SK-N-SH treated with all-trans-retinoic acid at 6 μM for 48 hours (cell line): ENCODE measurements at regions not wholly inside any gene's neighbourhood (a gene's known extent, or its start where the extent isn't known, plus 50 kb on each side); places are given as distances from the start of the nearest gene placed in this dataset.

ENCODE experiments used
- ATAC-seq: fragments of 200-7000 bp; cut with Tn5 transposase; 3 replicates; pipeline ENCODE4 v1.9.1; 2020; ENCODE audit warnings: mild to moderate bottlenecking, moderate library complexity
- BACH2 ChIP-seq: fragments of 250-450 bp; sonication (Bioruptor Pico); IDR thresholded peaks from 2 replicates; pipeline ENCODE4 v1.9.0; 2021; ENCODE audit warnings: mild to moderate bottlenecking, borderline replicate concordance
- CREB5 ChIP-seq: fragments of 250-450 bp; sonication (Bioruptor Pico); IDR thresholded peaks from 2 replicates; pipeline ENCODE4 v1.5.1; 2020; ENCODE audit warnings: low read depth, mild to moderate bottlenecking, moderate library complexity
- CSDC2 ChIP-seq: fragments of 250-450 bp; sonication (Bioruptor Pico); IDR thresholded peaks from 2 replicates; pipeline ENCODE4 v1.5.0; 2020; ENCODE audit warnings: mild to moderate bottlenecking, moderate library complexity
- CSRNP3 ChIP-seq: fragments of 250-450 bp; sonication (Bioruptor Pico); IDR thresholded peaks from 2 replicates; pipeline ENCODE4 v1.5.1; 2021; ENCODE audit warnings: mild to moderate bottlenecking, moderate library complexity
- ESRRG ChIP-seq: fragments of 250-450 bp; sonication (Bioruptor Pico); IDR thresholded peaks from 2 replicates; pipeline ENCODE4 v1.6.1; 2021; ENCODE audit warnings: mild to moderate bottlenecking
- GLIS3 ChIP-seq: fragments of 250-450 bp; sonication (Bioruptor Pico); IDR thresholded peaks from 2 replicates; pipeline ENCODE4 v1.5.0; 2020; ENCODE audit warnings: mild to moderate bottlenecking, moderate library complexity
- ISL1 ChIP-seq: fragments of 250-450 bp; sonication (Bioruptor Pico); IDR thresholded peaks from 2 replicates; pipeline ENCODE4 v2.1.2; 2022; ENCODE audit warnings: mild to moderate bottlenecking, moderate library complexity
- OSR1 ChIP-seq: fragments of 250-450 bp; sonication (Bioruptor Pico); IDR thresholded peaks from 2 replicates; pipeline ENCODE4 v1.8.0; 2022; ENCODE audit warnings: moderate library complexity, mild to moderate bottlenecking, inconsistent platforms
- PATZ1 ChIP-seq: fragments of 250-450 bp; sonication (Bioruptor Pico); IDR thresholded peaks from 2 replicates; pipeline ENCODE4 v1.8.0; 2020; ENCODE audit warnings: mild to moderate bottlenecking, moderate library complexity, borderline replicate concordance
- POU6F1 ChIP-seq: fragments of 250-450 bp; sonication (Bioruptor Pico); IDR thresholded peaks from 2 replicates; pipeline ENCODE4 v1.8.0; 2021; ENCODE audit warnings: low read depth, mild to moderate bottlenecking, moderate library complexity, borderline replicate concordance
- PPARA ChIP-seq: fragments of 250-450 bp; sonication (Bioruptor Pico); IDR thresholded peaks from 2 replicates; pipeline ENCODE4 v1.5.0; 2020; ENCODE audit warnings: mild to moderate bottlenecking, borderline replicate concordance
- RARB ChIP-seq: fragments of 250-450 bp; sonication (Bioruptor Pico); IDR thresholded peaks from 2 replicates; pipeline ENCODE4 v1.8.0; 2021; ENCODE audit warnings: mild to moderate bottlenecking, moderate library complexity
- SNAI2 ChIP-seq: fragments of 250-450 bp; sonication (Bioruptor Pico); IDR thresholded peaks from 2 replicates; pipeline ENCODE4 v1.5.0; 2020; ENCODE audit warnings: mild to moderate bottlenecking, moderate library complexity
- TCF4 ChIP-seq: fragments of 250-450 bp; sonication (Bioruptor Pico); IDR thresholded peaks from 2 replicates; pipeline ENCODE4 v1.8.0; 2021; ENCODE audit warnings: mild to moderate bottlenecking, moderate library complexity, borderline replicate concordance
- TOX ChIP-seq: fragments of 250-450 bp; sonication (Bioruptor Pico); IDR thresholded peaks from 2 replicates; pipeline ENCODE4 v1.8.0; 2021; ENCODE audit warnings: mild to moderate bottlenecking, moderate library complexity, borderline replicate concordance
- TSHZ2 ChIP-seq: fragments of 250-450 bp; sonication (Bioruptor Pico); IDR thresholded peaks from 2 replicates; pipeline ENCODE4 v1.5.0; 2020; ENCODE audit warnings: mild to moderate bottlenecking, moderate library complexity
- ZC3H10 ChIP-seq: fragments of 250-450 bp; sonication (Bioruptor Pico); IDR thresholded peaks from 2 replicates; pipeline ENCODE4 v1.5.1; 2021; ENCODE audit warnings: mild to moderate bottlenecking, moderate library complexity
- ZFP3 ChIP-seq: fragments of 250-450 bp; sonication (Bioruptor Pico); IDR thresholded peaks from 2 replicates; pipeline ENCODE4 v1.5.0; 2020; ENCODE audit warnings: mild to moderate bottlenecking, moderate library complexity
- ZNF565 ChIP-seq: fragments of 450-650 bp; formaldehyde crosslinking; conservative IDR thresholded peaks from 2 replicates; pipeline ENCODE4 v1.5.0; 2020; ENCODE audit warnings: low read depth, mild to moderate bottlenecking, moderate library complexity
- ZNF70 ChIP-seq: fragments of 450-650 bp; formaldehyde crosslinking; IDR thresholded peaks from 2 replicates; pipeline ENCODE4 v1.5.0; 2020; ENCODE audit warnings: mild to moderate bottlenecking, moderate library complexity
- ZNF8 ChIP-seq: fragments of 450-650 bp; formaldehyde crosslinking; IDR thresholded peaks from 2 replicates; pipeline ENCODE4 v1.5.0; 2020; ENCODE audit warnings: mild to moderate bottlenecking, moderate library complexity

DNA sequence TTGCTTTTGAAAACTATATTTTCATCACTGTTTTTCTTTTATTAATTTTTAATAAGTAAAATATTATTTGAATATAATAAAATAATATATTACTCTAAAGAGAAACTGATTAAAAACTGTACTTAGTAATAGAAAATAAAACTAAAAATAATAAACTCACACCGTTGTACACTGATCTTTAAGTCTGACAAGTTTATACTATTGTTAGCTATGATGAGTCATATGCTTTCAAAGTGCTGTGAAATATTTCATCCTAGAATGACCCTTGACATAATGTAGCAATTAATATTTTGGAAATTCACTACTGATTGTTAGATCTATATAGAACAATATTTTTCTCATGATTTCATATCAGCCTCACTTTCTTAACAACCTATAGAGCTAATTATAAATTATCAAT is 1040.6 kb upstream of the SPRY2 start (continued):
- no peak for TF ChIP-seq PATZ1 (CRISPR knock-in tag)
- no peak for TF ChIP-seq CSDC2
- no peak for TF ChIP-seq CSRNP3 (CRISPR knock-in tag)
- no peak for TF ChIP-seq BACH2 (CRISPR knock-in tag)
- TF ChIP-seq SNAI2 (CRISPR knock-in tag): no peak
- no peak for TF ChIP-seq ZC3H10 (CRISPR knock-in tag)
- no peak for TF ChIP-seq PPARA (CRISPR knock-in tag)
- no peak for TF ChIP-seq TCF4 (CRISPR knock-in tag)

DNA sequence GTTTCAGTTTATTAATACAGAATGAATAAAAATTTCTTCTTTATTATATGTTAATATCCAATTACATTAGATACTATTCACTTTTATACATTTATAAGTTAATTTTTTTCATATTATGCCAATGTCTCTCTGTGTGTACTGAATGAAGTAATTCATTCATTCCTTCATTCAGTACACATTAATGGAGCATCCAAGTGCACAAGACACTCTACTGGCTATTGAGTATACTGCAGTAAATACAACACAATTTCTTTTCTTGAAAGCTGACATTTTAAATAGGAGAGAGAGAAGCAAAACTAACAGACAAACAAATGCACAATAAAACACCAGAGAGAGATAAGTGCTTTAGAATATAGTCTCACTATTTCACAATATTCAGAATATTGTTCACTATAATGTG is 1038.3 kb upstream of the SPRY2 start:
- no peak for TF ChIP-seq BACH2 (CRISPR knock-in tag)
- TF ChIP-seq RARB (CRISPR knock-in tag): no peak
- no peak for TF ChIP-seq ZC3H10 (CRISPR knock-in tag)
- TF ChIP-seq SNAI2 (CRISPR knock-in tag): no peak
- TF ChIP-seq CSDC2: no peak
- TF ChIP-seq PATZ1 (CRISPR knock-in tag): no peak
- TF ChIP-seq ESRRG (CRISPR knock-in tag): no peak
- TF ChIP-seq ZFP3 (CRISPR knock-in tag): no peak
- TF ChIP-seq ZNF565 (CRISPR knock-in tag): no peak
- no peak for TF ChIP-seq TCF4 (CRISPR knock-in tag)
- no peak for TF ChIP-seq ISL1
- TF ChIP-seq TOX (CRISPR knock-in tag): no peak
- no peak for TF ChIP-seq GLIS3 (CRISPR knock-in tag)
- no peak for TF ChIP-seq CREB5 (CRISPR knock-in tag)
- TF ChIP-seq OSR1 (CRISPR knock-in tag): no peak
- no peak for TF ChIP-seq CSRNP3 (CRISPR knock-in tag)
- no peak for TF ChIP-seq TSHZ2 (CRISPR knock-in tag)
- no peak for TF ChIP-seq ZNF70 (CRISPR knock-in tag)
- no peak for TF ChIP-seq ZNF8 (CRISPR knock-in tag)
- no peak for ATAC-seq

DNA sequence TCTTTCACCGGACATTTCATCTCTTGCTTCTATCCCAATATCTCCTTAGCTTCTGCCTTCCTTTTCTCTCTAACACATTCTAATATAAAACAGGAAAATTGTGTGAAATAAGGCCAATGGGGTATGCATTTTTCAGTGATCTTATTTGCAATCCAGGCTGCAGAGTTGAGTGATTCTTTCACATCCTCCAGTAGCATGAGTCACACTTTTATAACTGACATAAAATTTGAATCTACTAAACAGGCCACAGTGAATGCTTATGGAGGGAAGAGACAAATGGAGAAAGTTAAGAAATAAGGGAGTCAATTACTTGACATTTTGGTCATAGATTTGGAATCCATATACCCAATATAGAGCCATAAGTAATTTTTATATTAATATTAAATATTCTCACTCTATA is 1037.0 kb upstream of the SPRY2 start:
- no peak for ATAC-seq
- TF ChIP-seq TOX (CRISPR knock-in tag) (no peak), CSRNP3 (CRISPR knock-in tag) (no peak), ZNF70 (CRISPR knock-in tag) (no peak), ZNF565 (CRISPR knock-in tag) (no peak), POU6F1 (CRISPR knock-in tag) (no peak), GLIS3 (CRISPR knock-in tag) (no peak), RARB (CRISPR knock-in tag) (no peak), ZNF8 (CRISPR knock-in tag) (no peak), ESRRG (CRISPR knock-in tag) (no peak), TCF4 (CRISPR knock-in tag) (no peak), OSR1 (CRISPR knock-in tag) (no peak), ISL1 (no peak)
